HG03521 (cell line): ENCODE measurements at regions not wholly inside any gene's neighbourhood (a gene's known extent, or its start where the extent isn't known, plus 50 kb on each side); places are given as distances from the start of the nearest gene placed in this dataset.

Experiments
- ATAC-seq: cut with Tn5 transposase; IDR thresholded peaks from one replicate; pipeline ENCODE4 v1.9.1; 2021; ENCODE audit warnings: mild to moderate bottlenecking, moderate library complexity; ENCODE audit not compliant: unreplicated experiment

GRCh38 chr7:126378642-126379041 lies 874.1 kb downstream of the GRM8 start:
- ATAC-seq: no peak

GRCh38 chr7:126370038-126370668 lies 882.6 kb downstream of the GRM8 start:
- ATAC-seq: no peak

DNA sequence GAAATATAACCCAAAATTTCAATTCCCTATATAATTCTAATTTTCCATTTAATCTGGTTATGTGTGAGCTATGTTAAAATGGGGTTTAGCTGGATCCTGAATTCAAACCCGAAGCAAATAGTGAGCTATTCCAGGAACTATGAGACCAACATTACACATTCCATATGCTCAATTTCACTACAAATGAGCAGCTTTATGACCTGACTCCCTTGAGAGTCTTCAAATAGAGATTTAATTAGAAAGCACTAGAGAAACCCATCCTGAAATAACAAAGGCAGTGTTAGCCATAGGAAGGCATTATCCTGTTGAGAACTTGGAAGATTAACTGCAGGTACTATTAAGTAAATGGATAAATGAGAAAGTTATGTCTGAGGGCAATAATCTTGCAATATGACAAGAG lies 890.0 kb downstream of the GRM8 start:
- no peak for ATAC-seq

DNA sequence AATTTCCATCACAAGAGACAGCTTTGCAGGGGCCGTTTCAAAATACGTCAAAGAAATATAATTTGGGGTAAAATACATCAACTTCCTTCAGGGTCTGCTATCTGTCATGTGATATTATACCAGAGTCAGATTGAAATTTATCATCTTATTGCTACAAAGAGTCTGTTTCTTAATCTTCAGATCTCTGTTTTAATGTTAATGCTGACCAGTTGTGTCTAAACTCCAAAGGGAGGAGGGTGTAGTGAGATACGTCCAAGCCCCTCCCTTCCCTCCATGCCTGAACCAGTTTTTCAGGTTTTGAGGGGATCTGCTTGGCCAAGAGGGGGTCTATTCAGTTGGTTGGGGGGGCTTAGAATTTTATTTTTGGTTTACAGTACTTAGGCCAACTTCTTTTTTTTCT lies 891.6 kb downstream of the GRM8 start:
- no peak for ATAC-seq

GRCh38 chr7:126339813-126340212 lies 912.9 kb downstream of the GRM8 start:
- no peak for ATAC-seq

DNA sequence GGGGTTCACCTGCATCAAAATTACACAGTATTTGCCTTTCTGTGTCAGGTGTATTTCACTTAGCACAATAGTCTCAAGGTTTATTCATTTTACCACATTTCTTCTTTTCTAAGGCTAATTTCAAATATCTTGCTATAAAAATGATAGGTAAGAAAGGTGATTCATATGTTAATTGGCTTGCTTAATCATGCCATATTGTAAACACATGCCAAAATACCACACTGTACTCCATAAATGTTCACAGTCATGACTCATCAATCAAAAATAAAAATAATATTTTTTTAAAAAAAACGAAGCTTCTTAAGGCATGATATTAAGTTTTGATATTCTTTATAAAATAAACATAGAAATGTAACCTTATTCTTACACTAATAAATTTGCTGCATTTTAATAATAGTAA lies 947.1 kb downstream of the GRM8 start:
- ATAC-seq: no peak

DNA sequence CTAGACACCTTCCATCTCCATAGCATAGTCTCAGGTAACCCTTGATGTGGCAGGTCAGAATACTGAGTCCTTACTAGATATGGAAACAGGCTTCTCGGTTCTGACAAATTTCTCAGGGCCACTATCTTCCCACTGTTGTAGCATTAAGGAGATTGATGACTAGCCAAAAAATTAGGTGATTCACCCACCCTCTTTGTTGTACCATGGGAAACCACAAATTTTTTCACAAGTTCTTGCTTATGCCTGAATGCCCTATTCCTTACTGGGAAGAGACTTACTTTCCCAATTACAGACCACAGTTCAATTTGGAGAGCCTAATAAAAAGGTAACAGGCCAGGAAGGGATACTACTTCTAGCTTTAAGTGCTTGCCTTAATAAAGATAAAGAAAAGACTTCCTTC lies 948.8 kb downstream of the GRM8 start:
- no peak for ATAC-seq

DNA sequence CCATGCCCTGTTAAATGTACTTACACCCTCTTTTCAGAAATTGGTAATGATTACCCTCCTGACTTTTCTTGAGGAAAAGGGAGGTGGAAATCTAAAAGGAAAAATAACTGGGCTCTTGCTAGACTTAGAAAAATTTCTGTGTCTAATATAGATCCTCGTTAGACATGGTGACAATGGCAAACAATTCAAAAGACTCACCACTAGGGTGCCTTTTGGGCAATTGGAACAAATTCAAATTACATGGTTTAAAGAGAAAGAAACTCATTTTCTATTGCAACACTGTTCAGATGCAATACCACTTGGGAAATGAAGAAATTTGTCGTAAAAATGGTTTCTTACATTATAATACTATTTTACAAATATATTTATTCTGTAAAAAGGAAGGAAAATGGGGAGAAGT lies 950.1 kb downstream of the GRM8 start:
- ATAC-seq: no peak

DNA sequence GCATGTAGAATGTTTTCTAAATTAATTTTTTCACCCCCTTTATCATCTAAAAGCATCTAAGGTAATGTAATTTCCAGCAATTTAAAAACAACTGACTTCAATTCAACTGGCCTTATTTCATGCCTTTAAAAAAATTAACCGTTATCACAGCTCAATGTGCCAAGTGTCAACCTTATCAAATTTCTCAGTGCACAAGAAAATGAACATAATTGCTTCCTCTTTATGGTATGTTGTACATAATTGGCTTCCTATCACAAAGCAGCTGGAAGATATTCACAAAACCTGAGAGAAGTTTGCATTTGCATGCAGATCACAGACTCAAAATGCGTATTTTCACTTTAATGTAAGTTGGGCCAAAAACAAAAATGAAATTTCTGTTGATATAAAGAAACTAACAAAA lies 966.4 kb downstream of the GRM8 start:
- ATAC-seq: no peak

DNA sequence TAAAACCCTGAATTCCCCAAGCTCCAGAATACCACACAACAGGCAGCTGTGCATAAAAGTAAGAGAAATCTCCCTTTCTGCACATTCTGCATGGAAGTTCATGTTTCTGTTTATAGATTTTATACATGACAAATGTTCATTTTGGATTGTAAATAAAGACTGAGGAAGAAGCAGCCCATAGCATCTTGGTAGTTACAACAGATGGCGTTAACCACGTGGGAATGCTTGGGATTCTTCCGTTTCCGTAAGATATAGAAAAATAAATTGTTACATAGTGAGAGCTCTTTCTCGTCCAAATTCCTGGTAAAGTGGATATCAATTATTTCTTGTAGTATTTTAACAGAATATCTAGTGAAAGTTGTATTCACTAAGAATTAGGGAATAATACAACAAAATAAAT lies 1016.5 kb downstream of the GRM8 start:
- ATAC-seq: no peak

GRCh38 chr7:126228356-126229061 lies 1024.2 kb downstream of the GRM8 start:
- ATAC-seq: no peak

DNA sequence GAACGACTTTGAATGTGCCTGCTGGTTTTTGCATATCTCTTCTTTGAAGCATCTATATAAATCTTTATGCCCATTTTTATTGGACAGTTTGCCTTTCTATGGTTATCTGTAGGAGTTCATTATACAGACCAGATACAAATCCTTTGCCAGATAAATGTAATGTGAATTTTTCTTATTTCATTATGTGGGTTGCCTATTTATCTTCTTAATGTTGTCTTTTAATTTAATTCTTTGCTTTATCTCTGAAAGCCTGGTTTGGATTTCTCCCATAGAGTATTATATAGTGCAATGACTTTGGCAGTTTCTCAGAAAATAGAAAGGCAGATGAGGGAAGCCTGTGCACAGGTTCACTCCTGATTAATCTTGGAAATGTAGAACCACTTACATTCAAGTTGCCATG lies 1025.1 kb downstream of the GRM8 start:
- no peak for ATAC-seq

DNA sequence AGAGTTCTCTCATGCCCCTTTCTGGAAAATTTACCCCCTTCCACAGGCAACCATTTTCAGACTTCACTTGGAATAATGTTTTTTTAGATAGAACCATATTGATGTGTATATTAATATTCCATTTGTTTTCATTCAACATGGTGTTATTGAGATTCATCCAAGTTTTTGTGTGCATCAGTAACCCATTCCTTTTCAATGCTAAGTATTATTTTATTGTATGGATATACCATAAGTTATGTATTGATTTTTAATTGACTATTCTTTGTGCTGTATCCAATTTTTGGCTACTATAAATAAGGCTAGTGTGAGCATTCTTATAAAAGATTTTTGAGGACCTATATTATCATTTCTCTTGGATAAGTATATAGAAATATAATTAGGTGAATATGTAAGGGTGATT lies 1025.7 kb downstream of the GRM8 start:
- ATAC-seq: no peak

DNA sequence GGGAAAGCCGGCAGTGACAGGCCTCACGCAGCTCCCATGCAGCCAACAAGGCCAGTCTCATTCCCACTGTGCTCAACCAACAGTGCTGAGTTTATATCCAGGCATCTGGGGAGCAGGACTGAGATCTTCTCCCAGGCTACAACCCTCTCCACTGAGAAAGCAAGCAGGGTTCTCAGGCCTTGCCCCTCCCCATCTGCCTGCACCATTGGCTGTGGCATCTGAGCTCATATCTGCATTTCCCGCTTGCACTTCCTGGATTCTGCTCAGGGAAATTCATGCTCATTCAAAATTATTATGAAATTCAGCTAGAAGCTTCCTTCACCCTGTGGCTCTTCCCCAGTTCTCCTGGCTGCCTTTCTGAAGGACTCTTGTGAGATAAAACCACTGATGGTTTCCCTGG lies 1029.0 kb downstream of the GRM8 start:
- no peak for ATAC-seq

- no peak for ATAC-seq
Measured at GRCh38 chr7:126222782-126223181, 1030.0 kb downstream of the GRM8 start.

DNA sequence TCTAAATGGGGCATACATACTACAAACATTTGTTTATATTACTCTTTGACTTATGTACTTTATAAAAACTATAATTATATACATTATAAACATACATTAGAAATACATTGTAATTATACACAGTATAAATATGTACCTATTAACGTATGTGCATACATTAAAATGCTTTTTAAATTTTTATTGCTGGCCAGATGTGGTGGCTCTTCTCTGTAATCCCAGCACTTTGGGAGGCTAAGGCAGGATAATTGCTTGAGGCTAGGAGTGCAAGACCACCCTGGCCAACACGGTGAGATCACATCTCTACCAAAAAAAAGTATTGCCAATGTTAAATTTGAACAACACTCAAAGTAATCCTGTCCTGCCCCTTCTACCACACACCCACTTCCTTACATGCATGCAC lies 1037.0 kb downstream of the GRM8 start:
- no peak for ATAC-seq

DNA sequence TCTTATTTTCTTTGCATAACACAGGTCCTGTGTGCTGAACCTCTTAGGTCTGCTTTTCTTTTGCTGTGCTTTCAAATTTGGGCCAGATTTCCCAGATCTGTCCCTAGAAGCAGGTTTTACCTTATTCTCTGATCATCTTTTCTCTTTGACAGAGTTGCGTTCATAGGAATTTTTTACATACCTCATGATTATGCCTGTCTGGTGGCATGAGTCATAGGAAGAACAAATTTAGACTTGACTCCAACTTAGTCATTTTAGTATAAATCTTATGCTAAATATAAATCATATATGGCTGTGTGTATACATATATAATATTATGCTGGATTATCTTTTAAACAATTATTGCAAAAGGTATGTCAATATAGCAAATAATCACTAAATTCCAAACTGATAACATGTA lies 1038.9 kb downstream of the GRM8 start:
- ATAC-seq: no peak

DNA sequence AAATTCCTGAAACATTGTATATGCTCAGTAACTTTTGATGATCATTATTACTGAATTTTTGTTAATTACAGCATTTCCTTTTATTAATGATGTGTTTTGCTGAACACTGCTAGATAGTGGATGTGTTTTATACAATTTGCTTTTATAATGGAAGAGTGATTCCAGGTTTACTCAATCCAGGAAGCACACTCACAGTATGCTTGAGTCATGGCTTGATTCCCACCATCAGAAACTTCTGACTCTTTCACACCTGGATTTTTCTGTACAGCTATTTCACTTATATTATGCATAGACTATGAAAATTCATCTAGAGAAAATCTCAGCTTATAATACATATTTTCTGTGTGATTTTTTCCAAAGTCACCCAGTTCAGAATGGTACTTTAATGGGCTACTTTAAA lies 1040.9 kb downstream of the GRM8 start:
- no peak for ATAC-seq

DNA sequence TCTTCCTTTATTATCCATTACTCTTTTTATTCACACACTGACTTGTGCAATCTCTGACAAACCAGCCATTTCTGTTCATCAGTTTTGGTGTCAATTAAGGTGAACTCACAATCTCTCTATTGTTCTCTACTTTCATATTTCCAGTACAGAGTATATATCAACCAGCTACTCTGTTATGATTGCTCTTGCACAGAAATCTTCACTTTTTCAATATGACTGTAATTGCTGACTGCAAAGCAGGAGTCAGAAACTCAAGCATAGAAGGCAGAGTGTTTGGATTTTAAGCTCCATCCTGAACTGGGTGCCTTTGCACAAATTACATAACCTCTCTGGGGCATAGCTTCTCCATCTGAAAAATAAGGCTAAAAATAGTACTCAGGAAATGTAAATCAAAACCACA lies 1042.0 kb downstream of the GRM8 start:
- ATAC-seq: no peak

GRCh38 chr7:126203185-126203584 lies 1049.6 kb downstream of the GRM8 start:
- ATAC-seq: no peak

- no peak for ATAC-seq
Measured at GRCh38 chr7:126202177-126202576, 1050.6 kb downstream of the GRM8 start.

DNA sequence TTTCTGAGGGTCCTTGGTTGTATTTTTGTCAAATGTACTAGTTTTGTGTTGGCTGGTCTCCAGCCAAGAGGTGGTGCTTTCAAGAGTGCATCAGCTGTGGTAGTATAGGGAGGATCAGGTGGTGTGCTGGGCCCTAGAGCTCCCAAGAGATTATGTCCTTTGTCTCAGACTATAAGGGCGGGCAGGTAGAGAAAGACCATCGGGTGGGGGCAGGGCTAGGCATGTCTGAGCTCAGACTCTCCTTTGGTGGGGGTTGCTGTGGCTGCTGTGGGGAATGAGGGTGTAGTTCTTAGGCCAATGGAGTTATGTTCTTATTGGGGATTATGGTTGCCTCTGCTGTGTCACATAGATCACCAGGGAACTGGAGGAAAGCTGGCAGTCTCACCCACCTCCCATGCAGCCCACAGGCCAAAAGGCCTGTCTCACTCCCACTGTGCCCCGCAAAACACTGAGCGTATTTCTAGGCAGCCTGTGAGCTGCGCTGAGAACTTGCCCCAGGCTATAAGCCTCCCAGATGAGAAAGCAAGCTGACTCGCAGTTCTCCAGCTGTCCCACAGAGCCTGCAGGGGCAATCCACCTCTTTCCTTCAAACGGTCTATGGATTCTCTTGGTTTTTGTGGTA lies 1066.7 kb downstream of the GRM8 start:
- no peak for ATAC-seq

DNA sequence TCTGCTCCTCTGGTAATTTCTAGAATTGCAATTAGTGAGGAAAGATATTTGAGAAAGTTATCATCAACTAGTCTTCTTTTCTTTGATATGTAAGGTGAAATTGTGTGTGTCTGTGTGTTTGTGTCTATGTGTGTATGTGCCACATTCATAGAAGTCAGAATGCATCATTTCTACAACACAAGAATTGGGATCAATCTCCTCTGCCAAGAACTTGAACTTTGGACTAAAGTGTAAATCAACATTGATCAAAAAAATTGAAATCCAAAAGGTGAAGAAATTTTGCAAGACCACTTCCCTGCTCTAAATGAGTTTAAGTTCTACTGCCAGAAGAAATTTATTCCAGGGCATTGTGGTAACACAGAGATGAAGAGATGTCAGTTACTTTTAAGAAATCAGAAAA lies 1072.8 kb downstream of the GRM8 start:
- ATAC-seq: no peak
